GM12873 (cell line): ENCODE measurements at regions not wholly inside any gene's neighbourhood (a gene's known extent, or its start where the extent isn't known, plus 50 kb on each side); places are given as distances from the start of the nearest gene placed in this dataset.

ENCODE experiments used
- CTCF ChIP-seq: IDR thresholded peaks from 2 replicates; pipeline ENCODE4 v1.5.1; 2012; ENCODE audit warnings: low read depth, mild to moderate bottlenecking, moderate library complexity, low read length, control low read depth; ENCODE audit not compliant: insufficient read depth; ENCODE audit errors: missing control alignments

GRCh38 chr12:102611995-102612394 lies 131.6 kb upstream of the IGF1 start:
- no peak for TF ChIP-seq CTCF

- TF ChIP-seq CTCF: no peak
Observed at GRCh38 chr12:102609996-102610395, 129.6 kb upstream of the IGF1 start.

- TF ChIP-seq CTCF: no peak
Observed at GRCh38 chr12:102603021-102603420, 122.7 kb upstream of the IGF1 start.

GRCh38 chr12:102602521-102602920 lies 122.2 kb upstream of the IGF1 start:
- TF ChIP-seq CTCF: no peak

- no peak for TF ChIP-seq CTCF
Observed at GRCh38 chr12:102601621-102602020, 121.3 kb upstream of the IGF1 start.

DNA sequence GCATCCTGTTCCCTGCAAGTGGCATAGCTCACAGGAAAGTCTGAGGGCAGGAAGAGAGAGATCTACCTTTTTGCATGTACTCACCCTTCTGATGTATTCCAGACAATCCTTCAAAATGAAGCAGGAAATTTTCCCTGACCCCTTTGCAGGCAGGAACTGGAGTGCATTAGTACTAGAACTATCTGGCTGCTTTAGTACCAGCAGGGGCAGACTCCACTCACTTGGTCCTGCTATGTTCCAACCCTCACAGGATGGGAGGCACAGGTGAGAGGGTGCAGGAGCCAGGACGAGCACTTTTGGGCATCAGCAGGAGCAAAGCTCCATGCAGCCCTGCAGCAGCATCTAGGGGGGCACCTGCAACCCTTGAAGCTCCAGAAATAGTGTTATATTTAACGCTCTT lies 116.3 kb upstream of the IGF1 start:
- TF ChIP-seq CTCF: no peak

GRCh38 chr12:102596031-102596430 lies 115.7 kb upstream of the IGF1 start:
- TF ChIP-seq CTCF: no peak
